ENCODE measurements at regions not wholly inside any gene's neighbourhood (a gene's known extent, or its start where the extent isn't known, plus 50 kb on each side); places are given as distances from the start of the nearest gene placed in this dataset.
"Not testable (repeated sequence)": the region's sequence is repeated elsewhere in the genome, so short reads cannot be mapped to it uniquely, and the experiment has no call there.

GRCh38 chr4:81375745-81376144 is 96.0 kb downstream of the RASGEF1B start:
- DNase-seq (ENCODE audit: low spot score), result no peak

DNA sequence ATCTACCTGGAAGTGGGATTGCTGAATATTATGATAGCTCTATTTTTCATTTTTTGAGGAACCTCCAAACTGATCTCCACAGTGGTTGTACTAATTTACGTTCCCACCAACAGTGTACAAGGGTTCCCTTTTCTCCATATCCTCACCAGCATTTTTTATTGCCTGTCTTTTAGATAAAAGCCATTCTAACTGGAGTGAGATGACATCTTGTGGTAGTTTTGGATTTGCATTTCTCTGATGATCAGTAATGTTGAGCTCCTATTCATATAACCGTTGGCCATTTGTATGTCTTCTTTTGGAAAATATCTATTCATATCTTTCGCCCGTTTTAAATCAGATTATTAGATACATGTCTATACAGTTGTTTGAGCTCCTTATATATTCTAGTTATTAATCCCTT is 101.8 kb downstream of the RASGEF1B start:
- DNase-seq (ENCODE audit: low spot score), result no peak

GRCh38 chr4:81366779-81367178 is 104.9 kb downstream of the RASGEF1B start:
- no peak for DNase-seq (ENCODE audit: low spot score)

DNA sequence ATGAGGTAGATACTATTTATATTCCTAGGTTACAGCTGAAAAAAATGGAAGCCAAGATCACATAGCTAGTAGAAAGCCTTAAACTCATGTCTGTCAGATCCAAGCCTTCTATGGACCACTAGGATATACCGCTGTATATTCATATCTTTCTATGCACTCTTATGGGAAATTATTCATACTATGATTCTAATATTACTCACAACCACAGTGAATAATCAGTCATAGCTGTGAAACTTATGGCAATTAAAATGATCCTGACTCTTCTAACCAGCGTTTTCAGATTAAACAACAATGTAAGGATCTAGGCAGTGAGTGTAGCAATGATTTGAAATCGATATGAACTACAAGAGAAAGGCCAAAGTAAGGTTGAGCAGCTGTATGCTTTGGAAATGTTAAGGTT is 111.0 kb downstream of the RASGEF1B start:
- no peak for DNase-seq (ENCODE audit: low spot score)

DNA sequence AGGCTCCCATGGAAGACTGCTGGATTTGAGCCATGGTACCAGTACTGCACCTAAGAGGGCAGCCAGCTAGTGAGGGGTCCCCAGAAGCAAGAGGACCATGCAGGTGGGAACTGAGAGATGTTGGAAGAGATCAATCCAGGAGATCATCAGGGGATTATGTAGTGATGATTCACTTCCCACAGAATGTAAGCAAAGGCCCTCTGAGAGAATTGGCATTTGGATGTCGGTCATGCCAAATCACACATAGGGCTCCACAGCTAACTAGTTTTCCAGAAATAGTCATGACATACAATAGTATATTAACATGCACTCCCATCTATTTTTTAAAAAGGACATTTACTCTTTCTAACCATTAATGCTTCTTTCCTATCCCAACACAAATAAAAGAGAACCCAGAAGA is 112.5 kb downstream of the RASGEF1B start:
- DNase-seq (ENCODE audit: low spot score), result no peak

- DNase-seq (ENCODE audit: low spot score), result no peak
These were observed 113.6 kb downstream of the RASGEF1B start for GRCh38 chr4:81358154-81358553.

DNA sequence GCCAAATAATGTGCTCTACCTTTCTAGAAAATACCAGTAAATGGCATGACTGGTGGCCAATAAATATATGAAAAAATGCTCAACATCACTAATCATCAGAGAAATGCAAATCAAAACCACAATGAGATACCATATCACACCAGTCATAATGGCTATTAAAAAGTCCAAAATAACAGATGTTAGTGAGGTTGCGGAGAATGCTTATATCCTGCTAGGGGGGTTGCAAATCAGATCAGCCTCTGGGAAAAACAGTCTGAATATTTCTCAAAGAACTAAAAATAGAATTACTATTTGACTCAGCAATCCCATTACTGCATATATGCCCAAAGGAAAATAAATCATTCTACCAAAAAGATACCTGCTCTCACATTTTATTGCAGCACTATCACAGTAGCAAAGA is 115.1 kb downstream of the RASGEF1B start:
- DNase-seq (ENCODE audit: low spot score), result no peak

GRCh38 chr4:81355136-81355535 is 116.6 kb downstream of the RASGEF1B start:
- no peak for DNase-seq (ENCODE audit: low spot score)

DNA sequence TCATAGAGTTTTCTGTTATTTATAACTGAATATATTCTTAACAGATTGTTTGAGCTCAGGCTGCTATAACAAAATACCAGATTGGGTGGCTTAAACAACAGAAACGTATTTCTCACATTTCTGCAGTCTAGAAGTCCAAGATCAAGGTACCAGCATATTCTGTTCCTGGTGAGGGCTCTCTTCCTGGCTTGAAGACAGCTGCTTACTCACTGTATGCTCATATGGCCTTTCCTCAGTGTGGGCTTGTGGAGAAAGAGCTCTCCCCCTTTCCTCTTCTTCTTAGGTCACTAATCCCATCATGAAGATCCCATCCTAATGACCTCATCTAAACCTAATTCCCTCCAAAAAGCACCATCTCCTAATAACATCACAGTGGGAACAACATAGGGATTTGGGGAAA is 117.8 kb downstream of the RASGEF1B start:
- DNase-seq (ENCODE audit: low spot score), result no peak

GRCh38 chr4:81352446-81352835 is 119.3 kb downstream of the RASGEF1B start:
- DNase-seq (ENCODE audit: low spot score), result no peak

GRCh38 chr4:81351654-81352445 is 119.9 kb downstream of the RASGEF1B start:
- peak; percentile 61 for DNase-seq (ENCODE audit: low spot score)

GRCh38 chr4:81350040-81350439 is 121.7 kb downstream of the RASGEF1B start:
- no peak for DNase-seq (ENCODE audit: low spot score)

GRCh38 chr4:81348778-81349094 is 123.0 kb downstream of the RASGEF1B start:
- no peak for DNase-seq (ENCODE audit: low spot score)

DNA sequence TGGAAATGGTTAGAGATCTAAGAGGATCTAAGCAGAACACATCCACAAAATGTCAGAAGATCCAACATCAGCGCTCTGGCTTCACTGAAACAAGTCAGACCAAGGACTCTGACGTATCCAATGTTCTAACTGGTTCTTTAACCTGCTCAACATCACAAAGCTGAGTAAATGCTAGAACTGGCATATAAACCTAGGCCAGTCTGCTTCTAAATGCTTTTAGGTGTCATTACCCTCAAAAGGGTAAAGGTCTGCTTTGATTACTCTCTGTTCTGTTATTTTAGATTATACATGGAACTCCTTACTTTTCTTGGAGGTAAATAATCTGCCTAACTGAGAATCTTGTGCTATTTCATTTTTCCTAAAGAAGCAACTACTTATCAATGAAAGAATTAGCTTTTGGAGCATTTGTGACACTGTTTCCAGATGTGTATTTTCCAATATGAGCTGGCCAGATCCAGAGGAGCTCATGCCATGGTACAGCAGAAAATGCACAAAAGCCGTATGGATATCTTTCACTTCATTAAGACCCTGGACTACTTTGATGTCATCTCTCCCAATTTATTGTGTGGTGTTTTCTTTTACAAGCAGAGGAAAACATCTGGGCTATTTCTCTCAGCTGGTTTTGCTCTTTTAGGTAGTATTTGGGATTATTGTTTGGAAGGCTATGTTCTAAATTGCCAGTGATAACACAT is 123.5 kb downstream of the RASGEF1B start:
- no peak for DNase-seq (ENCODE audit: low spot score)

GRCh38 chr4:81346719-81347118 is 125.0 kb downstream of the RASGEF1B start:
- DNase-seq (ENCODE audit: low spot score), result no peak

DNA sequence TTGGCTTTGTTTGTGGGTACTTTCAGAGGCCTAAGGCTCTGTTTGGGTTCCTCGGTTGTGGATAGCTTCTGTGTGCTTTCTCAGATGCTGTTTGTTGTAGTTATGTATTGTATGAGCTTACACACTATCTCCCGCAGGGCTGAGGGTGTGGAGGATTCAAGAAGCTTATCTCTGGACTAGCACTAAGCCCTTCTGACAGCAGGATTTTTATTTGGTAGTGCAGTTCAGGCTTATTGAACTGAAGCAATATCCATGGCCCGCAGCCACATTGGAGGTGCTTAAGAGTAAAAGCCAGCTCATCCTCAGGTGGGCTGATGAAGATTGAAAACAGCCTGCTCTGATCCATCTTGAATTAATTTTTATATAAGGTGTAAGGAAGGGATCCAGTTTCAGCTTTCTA is 128.2 kb downstream of the RASGEF1B start:
- no peak for DNase-seq (ENCODE audit: low spot score)

DNA sequence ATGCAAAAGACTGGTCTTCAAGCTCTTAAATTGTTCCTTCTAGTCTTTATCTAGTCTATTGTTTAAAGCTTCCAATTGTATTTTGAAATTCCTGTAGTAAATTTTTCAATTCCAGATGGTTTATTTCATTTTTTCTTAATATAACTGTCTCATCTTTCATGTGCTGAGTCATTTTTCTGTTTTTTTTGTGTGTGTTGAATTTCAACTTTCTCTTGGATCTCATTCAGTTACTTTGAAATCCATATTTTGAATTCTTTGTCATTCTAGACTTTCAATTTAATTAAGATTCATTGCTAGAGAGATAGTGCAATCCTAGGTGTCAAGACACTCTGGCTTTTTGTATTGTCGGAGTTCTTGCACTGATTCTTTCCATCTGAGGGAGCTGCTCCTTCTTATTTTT is 128.0 kb upstream of the PRKG2 start:
- DNase-seq (ENCODE audit: low spot score), result no peak

DNA sequence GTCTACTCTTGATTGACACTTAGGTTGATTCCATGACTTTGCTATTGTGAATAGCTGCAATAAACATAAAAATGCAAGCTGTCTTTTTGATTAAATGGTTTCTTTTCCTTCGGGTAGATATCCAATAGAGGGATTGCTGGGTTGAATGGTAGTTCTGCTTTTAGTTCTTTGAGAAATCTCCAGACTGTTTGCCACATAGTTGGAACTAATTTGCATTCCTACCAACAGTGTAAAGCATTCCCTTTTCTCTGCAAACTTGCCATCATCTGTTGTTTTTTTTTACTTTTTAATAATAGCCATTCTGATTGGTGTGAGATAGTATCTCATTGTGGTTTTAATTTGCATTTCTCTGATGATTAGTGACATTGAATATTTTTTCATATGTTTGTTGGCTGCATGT is 122.2 kb upstream of the PRKG2 start:
- no peak for DNase-seq (ENCODE audit: low spot score)

- no peak for DNase-seq (ENCODE audit: low spot score)
These were observed 120.3 kb upstream of the PRKG2 start for GRCh38 chr4:81335122-81335912.

- DNase-seq (ENCODE audit: low spot score), result no peak
These were observed 115.0 kb upstream of the PRKG2 start for GRCh38 chr4:81330018-81330417.

DNA sequence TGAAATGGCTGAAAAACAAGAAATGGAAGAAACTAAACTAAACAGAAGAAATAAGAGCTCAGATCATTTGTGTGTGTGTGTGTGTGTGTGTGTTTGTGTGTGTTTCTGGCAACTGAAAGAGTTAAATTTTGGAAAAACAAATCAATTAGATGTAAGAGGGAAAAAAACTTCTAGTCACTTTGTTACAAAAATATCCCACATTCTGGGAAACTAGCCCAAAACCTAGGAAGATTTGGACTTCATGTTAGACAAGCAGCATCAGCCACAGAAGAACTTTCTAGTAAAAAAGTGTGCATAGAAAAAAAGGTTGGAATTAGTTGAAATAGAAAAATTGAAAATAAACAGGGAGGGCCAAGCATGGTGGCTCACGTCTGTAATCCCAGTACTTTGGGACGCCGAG is 111.6 kb upstream of the PRKG2 start:
- DNase-seq (ENCODE audit: low spot score), result no peak

DNA sequence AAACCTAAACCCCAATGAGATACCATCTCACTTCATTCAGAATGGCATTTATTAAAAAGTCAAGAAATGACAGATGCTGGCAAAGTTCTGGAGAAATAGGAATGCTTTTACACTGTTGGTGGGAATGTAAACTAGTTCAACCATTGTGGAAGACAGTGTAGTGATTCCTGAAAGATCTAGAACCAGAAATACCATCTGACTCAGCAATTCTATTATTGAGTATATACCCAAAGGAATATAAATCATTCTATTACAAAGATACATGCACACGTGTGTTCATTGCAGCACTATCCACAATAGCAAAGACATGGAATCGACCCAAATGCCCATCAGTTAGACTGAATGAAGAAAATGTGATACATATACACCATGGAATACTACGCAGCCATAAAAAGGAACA is 109.6 kb upstream of the PRKG2 start:
- DNase-seq (ENCODE audit: low spot score), result not testable (repeated sequence)

GRCh38 chr4:81319657-81320056 is 104.6 kb upstream of the PRKG2 start:
- no peak for DNase-seq (ENCODE audit: low spot score)
